ENCODE measurements at regions not wholly inside any gene's neighbourhood (a gene's known extent, or its start where the extent isn't known, plus 50 kb on each side); places are given as distances from the start of the nearest gene placed in this dataset.
"Not testable (repeated sequence)": the region's sequence is repeated elsewhere in the genome, so short reads cannot be mapped to it uniquely, and the experiment has no call there.

DNA sequence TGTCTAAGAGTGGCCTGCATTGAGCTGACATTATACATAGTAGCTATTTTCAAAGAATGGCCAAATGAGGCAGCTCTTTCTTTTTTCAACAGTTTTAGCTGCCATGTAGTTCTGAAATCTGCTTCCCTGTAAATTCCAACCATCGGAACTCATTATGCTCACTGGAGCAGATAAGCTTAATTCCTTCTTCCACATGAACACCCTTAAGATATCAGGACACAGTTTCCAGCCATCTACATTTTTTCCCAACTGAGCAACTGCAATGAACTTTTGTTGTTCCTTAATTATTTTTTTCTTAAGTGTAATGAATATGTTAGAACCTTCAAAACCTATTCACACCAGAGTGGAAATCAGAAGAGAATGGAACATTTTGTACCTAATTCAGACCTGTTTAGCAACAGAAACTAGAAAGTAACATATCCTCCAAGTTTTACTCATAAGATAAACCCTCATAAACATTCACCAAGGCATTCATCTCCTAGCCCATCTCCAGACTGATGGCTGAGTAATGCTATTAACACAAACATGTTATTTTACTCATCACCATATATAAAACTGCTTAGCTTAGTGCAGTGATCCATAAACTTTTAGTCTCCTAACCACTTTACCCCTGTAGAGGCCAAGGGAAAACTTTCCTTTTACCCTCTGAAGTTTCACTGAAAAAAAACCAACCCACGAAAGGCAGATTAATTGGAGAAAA lies 296.1 kb upstream of the SYT1 start:
- Histone ChIP-seq H3K4me2 (ENCODE audit: low read length) (no peak overlapping the region), H3K27me3 (ENCODE audit: control insufficient read depth, insufficient read depth, low read length) (no peaks in the 10 kb centered on the region), H3K79me2 (no peaks in the 10 kb centered on the region), H3K27ac (no peak overlapping the region), H3K9me3 (ENCODE audit: control insufficient read depth, low read length) (no peaks in the 10 kb centered on the region), H3K9ac (no peak overlapping the region), H3K36me3 (ENCODE audit: control insufficient read depth, insufficient read depth, low read length) (no peaks in the 10 kb centered on the region), H3K4me3 (ENCODE audit: low read depth, low read length) (no peak overlapping the region), H3K4me1 (no peaks in the 10 kb centered on the region), H2AFZ (no peak overlapping the region)
- TF ChIP-seq, protein P1, sequence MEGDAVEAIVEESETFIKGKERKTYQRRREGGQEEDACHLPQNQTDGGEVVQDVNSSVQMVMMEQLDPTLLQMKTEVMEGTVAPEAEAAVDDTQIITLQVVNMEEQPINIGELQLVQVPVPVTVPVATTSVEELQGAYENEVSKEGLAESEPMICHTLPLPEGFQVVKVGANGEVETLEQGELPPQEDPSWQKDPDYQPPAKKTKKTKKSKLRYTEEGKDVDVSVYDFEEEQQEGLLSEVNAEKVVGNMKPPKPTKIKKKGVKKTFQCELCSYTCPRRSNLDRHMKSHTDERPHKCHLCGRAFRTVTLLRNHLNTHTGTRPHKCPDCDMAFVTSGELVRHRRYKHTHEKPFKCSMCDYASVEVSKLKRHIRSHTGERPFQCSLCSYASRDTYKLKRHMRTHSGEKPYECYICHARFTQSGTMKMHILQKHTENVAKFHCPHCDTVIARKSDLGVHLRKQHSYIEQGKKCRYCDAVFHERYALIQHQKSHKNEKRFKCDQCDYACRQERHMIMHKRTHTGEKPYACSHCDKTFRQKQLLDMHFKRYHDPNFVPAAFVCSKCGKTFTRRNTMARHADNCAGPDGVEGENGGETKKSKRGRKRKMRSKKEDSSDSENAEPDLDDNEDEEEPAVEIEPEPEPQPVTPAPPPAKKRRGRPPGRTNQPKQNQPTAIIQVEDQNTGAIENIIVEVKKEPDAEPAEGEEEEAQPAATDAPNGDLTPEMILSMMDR (IDR thresholded peaks at IDR 0.05) = no peak

DNA sequence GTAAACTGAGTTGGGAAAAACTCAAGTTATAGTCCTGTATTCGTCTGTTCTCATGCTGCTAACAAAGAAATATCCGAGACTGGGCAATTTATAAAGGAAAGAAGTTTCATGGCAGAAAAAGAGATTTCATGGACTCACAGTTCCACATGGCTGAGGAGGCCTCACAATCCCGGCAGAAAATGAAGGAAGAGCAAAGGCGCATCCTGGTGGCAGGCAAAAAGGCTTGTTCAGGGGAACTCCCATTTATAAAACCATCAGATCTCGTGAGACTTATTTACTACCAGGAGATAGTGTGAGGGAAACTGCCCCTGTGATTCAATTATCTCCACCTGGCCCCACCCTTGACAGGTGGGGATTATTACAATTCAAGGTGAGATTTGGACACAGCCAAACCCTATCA lies 292.6 kb upstream of the SYT1 start:
- H3K36me3 ChIP-seq (ENCODE audit: control insufficient read depth, insufficient read depth, low read length) = no peaks in the 10 kb centered on the region
- no peak overlapping the region for H3K4me2 ChIP-seq (ENCODE audit: low read length)
- TF ChIP-seq, protein P1 (IDR thresholded peaks at IDR 0.05) = no peak
- H3K27ac ChIP-seq = no peak overlapping the region
- H3K9me3 ChIP-seq (ENCODE audit: control insufficient read depth, low read length) = no peaks in the 10 kb centered on the region
- no peak overlapping the region for H3K9ac ChIP-seq
- H3K79me2 ChIP-seq = no peaks in the 10 kb centered on the region
- H2AFZ ChIP-seq = no peak overlapping the region
- H3K27me3 ChIP-seq (ENCODE audit: control insufficient read depth, insufficient read depth, low read length) = no peaks in the 10 kb centered on the region
- no peak overlapping the region for H3K4me3 ChIP-seq (ENCODE audit: low read depth, low read length)
- no peaks in the 10 kb centered on the region for H3K4me1 ChIP-seq

DNA sequence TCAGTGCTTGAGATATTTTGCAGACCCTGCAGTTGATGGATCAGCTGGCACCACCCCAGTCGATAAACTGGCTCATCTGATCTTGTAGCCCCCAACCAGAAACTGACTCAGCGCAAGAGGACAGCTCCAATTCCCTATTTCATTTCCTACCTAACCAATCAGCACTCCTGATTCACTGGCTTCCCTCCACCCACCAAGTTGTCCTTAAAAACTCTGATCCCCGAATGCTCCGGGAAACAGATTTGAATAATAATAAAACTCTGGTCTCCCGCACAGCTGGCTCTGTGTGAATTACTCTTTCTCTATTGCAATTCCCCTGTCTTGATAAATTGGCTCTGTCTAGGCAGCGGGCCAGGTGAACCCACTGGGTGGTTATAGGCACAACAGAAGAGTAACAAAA lies 289.4 kb upstream of the SYT1 start:
- not testable (repeated sequence) for H3K9me3 ChIP-seq (ENCODE audit: control insufficient read depth, low read length); H3K27ac ChIP-seq; H3K4me3 ChIP-seq (ENCODE audit: low read depth, low read length); H3K9ac ChIP-seq; H3K4me2 ChIP-seq (ENCODE audit: low read length); H3K4me1 ChIP-seq; H3K79me2 ChIP-seq; H3K36me3 ChIP-seq (ENCODE audit: control insufficient read depth, insufficient read depth, low read length); H2AFZ ChIP-seq; H3K27me3 ChIP-seq (ENCODE audit: control insufficient read depth, insufficient read depth, low read length)

DNA sequence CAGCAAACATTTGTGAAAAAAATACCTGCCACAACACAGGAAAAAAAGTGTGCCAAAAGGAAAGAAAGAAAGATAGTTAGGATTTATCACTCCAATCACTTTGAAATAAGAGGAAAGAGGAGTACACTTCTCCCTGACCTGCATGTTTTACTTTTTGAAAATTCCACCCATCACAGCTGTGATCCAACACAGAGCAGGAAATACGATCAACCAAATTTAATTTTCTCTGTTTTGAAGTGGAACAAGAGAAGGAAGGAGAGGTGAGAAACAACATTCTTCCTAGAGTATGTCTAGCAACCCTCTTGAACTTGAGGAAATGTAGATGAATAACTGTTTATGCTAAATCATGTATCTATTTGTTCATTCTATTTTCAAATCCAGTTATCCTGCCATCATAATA lies 284.7 kb upstream of the SYT1 start:
- Histone ChIP-seq H3K4me1 (no peaks in the 10 kb centered on the region), H3K27me3 (ENCODE audit: control insufficient read depth, insufficient read depth, low read length) (no peaks in the 10 kb centered on the region), H3K4me2 (ENCODE audit: low read length) (no peak overlapping the region), H3K36me3 (ENCODE audit: control insufficient read depth, insufficient read depth, low read length) (no peaks in the 10 kb centered on the region), H3K27ac (no peak overlapping the region), H2AFZ (no peak overlapping the region), H3K9ac (no peak overlapping the region), H3K4me3 (ENCODE audit: low read depth, low read length) (no peak overlapping the region), H3K9me3 (ENCODE audit: control insufficient read depth, low read length) (no peaks in the 10 kb centered on the region), H3K79me2 (no peaks in the 10 kb centered on the region)
- TF ChIP-seq, protein P1 (IDR thresholded peaks at IDR 0.05) = no peak

DNA sequence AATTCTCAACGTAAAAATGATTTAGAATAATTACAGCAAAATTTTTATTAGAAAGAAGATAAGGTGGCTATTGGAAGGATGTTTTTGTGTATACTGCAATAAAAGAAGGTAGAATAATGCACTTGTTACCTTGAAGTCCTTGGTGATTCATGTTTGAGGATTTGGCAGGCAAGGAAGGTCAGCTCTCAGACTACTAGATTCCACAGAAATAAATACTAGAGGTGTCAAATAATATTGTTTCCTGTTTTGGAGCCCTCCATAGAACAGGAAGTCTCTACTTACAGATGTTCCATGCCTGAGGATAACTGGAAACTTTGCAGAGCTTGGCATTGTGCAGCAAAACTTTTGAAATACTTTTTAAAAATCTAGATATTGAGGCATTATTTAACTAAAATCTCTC lies 284.3 kb upstream of the SYT1 start:
- TF ChIP-seq, protein P1 (IDR thresholded peaks at IDR 0.05) = no peak
- no peaks in the 10 kb centered on the region for H3K79me2 ChIP-seq
- H3K27ac ChIP-seq = no peak overlapping the region

More for the DNA sequence above, 284.3 kb upstream of the SYT1 start:
- Histone ChIP-seq H2AFZ (no peak overlapping the region), H3K36me3 (ENCODE audit: control insufficient read depth, insufficient read depth, low read length) (no peaks in the 10 kb centered on the region), H3K27me3 (ENCODE audit: control insufficient read depth, insufficient read depth, low read length) (no peaks in the 10 kb centered on the region), H3K4me3 (ENCODE audit: low read depth, low read length) (no peak overlapping the region), H3K9ac (no peak overlapping the region), H3K9me3 (ENCODE audit: control insufficient read depth, low read length) (no peaks in the 10 kb centered on the region), H3K4me1 (no peaks in the 10 kb centered on the region), H3K4me2 (ENCODE audit: low read length) (no peak overlapping the region)

Data from parathyroid adenoma (tissue), 2 donors.